Sigmoid colon (tissue), 4 donors: ENCODE measurements at regions not wholly inside any gene's neighbourhood (a gene's known extent, or its start where the extent isn't known, plus 50 kb on each side); places are given as distances from the start of the nearest gene placed in this dataset.

ENCODE experiments used
- EP300 ChIP-seq, 4 donors: sonication (generic); formaldehyde crosslinking; IDR thresholded peaks; one replicate each; pipeline ENCODE4 v1.6.1; 2017; ENCODE audit warnings: antibody characterized with exemption in 4 of 4
- POLR2A ChIP-seq, 2 donors: fragments of 450-650 bp; IDR thresholded peaks; one replicate each; pipeline ENCODE4 v1.6.1; 2016; ENCODE audit warnings: antibody characterized with exemption in 2 of 2, mild to moderate bottlenecking in 2 of 2, moderate library complexity in 2 of 2
- POLR2AphosphoS5 ChIP-seq, 4 donors: sonication (generic); formaldehyde crosslinking; IDR thresholded peaks; one replicate each; pipeline ENCODE4 v1.6.1; 2017; ENCODE audit warnings: antibody characterized with exemption in 4 of 4
- TF ChIP-seq, protein P1 (sequence below), 4 experiments: fragments of 450-650 bp in 3 of 4; fragments of 200-600 bp in 1 of 4; IDR thresholded peaks; one replicate each; pipeline ENCODE4 v1.5.1; 2016 to 2019; ENCODE audit warnings: antibody characterized with exemption in 4 of 4, mild to moderate bottlenecking in 3 of 4, moderate library complexity in 2 of 4

DNA sequence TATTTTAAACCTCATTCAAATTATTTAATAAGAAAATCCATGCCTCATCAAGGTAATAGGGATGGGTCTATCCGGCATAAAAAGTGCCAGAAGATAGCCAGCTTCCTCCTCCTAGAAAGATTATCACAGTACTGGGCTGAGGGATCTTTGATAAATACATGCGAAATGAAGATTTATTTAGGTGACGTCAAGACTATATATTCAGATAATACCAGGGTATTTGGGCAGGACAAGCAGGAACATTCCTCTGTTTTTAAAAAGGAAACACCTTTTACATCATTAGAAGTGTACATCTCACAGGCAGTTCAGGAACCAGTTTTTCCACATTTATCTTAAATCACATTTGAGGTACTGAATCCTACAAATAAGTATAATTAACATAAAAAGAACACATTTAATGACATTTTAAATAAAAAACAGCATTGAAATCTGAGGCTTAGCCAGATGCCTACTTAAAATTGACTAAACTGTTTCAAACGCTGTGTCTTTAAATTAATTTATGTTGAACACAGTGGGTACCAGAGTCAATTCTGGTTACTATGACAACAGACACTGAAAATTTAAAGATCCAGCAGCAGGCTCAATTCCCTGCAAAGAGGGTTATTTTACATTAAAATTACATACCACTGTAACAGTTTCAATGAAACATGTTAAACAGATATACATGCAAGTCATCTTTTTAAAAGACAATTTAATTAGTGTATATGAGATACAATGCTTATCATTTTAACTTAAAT is 124.7 kb upstream of the SLCO6A1 start:
- TF ChIP-seq, protein P1, sequence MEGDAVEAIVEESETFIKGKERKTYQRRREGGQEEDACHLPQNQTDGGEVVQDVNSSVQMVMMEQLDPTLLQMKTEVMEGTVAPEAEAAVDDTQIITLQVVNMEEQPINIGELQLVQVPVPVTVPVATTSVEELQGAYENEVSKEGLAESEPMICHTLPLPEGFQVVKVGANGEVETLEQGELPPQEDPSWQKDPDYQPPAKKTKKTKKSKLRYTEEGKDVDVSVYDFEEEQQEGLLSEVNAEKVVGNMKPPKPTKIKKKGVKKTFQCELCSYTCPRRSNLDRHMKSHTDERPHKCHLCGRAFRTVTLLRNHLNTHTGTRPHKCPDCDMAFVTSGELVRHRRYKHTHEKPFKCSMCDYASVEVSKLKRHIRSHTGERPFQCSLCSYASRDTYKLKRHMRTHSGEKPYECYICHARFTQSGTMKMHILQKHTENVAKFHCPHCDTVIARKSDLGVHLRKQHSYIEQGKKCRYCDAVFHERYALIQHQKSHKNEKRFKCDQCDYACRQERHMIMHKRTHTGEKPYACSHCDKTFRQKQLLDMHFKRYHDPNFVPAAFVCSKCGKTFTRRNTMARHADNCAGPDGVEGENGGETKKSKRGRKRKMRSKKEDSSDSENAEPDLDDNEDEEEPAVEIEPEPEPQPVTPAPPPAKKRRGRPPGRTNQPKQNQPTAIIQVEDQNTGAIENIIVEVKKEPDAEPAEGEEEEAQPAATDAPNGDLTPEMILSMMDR (IDR thresholded peaks at IDR 0.05): no peak
- TF ChIP-seq EP300 (IDR thresholded peaks at IDR 0.05) (no peak), POLR2AphosphoS5 (IDR thresholded peaks at IDR 0.05) (no peak), POLR2A (IDR thresholded peaks at IDR 0.05) (no peak)
